HCT116 (cell line): ENCODE measurements at regions not wholly inside any gene's neighbourhood (a gene's known extent, or its start where the extent isn't known, plus 50 kb on each side); places are given as distances from the start of the nearest gene placed in this dataset.

Experiments
- ATAC-seq: fragments of 200-7000 bp; cut with Tn5 transposase; 2 replicates; pipeline ENCODE4 v1.9.1; 2020; ENCODE audit warnings: mild to moderate bottlenecking, moderate library complexity
- BruUV-seq: library from RNA; stranded (reverse); fragments of 400-500 nt; replicated peaks from 2 replicates; lab custom pipeline; 2021; lab: Mats Ljungman, UMichigan
- CTCF ChIA-PET: fragments of 300-600 bp; sonication (Branson Sonifier 250); formaldehyde crosslinking; loops from one replicate; lab custom pipeline; 2021; ENCODE audit warnings: antibody characterized with exemption; lab: Charles Lee
- POLR2A ChIA-PET: fragments of 300-600, 350-600 bp; sonication (Branson Sonifier 250); formaldehyde crosslinking; loops from one replicate; lab custom pipeline; 2021; ENCODE audit warnings: antibody characterized with exemption; lab: Charles Lee
- RAD21 ChIA-PET, 2 experiments: fragments of 300-600 bp; sonication (Branson Sonifier 250); formaldehyde crosslinking; loops; one replicate each; lab custom pipeline; 2023; ENCODE audit warnings: low total read pairs in 2 of 2; ENCODE audit not compliant: uncharacterized antibody in 2 of 2, unreplicated experiment in 2 of 2, low non-redundant PET in 1 of 2; lab: Charles Lee
- DNase-seq: peaks from one replicate; pipeline ENCODE4 v3.0.0-alpha.2; 2010; ENCODE audit warnings: low read depth, low spot score
- H2AFZ ChIP-seq: fragments of 200-600 bp; shearing (Covaris generic), sonication (generic); 2 replicates; pipeline ENCODE4 v1.6.1; 2017; ENCODE audit warnings: low read depth, mixed run types, mixed read lengths, antibody characterized with exemption, low read length; ENCODE audit not compliant: poor library complexity, severe bottlenecking
- H3K27ac ChIP-seq: 2 replicates; pipeline ENCODE4 v1.5.1; 2012; ENCODE audit warnings: low read depth, low read length
- H3K27me3 ChIP-seq: fragments of 200-600 bp; sonication (generic); 2 replicates; pipeline ENCODE4 v1.6.1; 2016; ENCODE audit warnings: mixed run types, low read length, mixed read lengths; ENCODE audit not compliant: insufficient read depth
- H3K36me3 ChIP-seq, 2 experiments: fragments of 200-500 bp in 1 of 2; fragments of 200-600 bp in 1 of 2; sonication (Bioruptor generic) in 1 of 2; sonication (generic) in 1 of 2; 2 replicates each; pipeline versions ENCODE4 v1.5.1 to v1.6.1; 2014 to 2016; ENCODE audit warnings: low read length in 2 of 2, inconsistent platforms in 1 of 2, mixed read lengths in 1 of 2, mixed run types in 1 of 2; ENCODE audit not compliant: insufficient read depth in 2 of 2, control insufficient read depth in 1 of 2
- H3K4me1 ChIP-seq, 2 experiments: fragments of 200-600 bp in 1 of 2; sonication (generic) in 1 of 2; 2 replicates each; pipeline versions ENCODE4 v1.5.1 to v1.6.1; 2012 to 2017; ENCODE audit warnings: low read length in 2 of 2, inconsistent platforms in 1 of 2, mild to moderate bottlenecking in 1 of 2, mixed read lengths in 1 of 2, mixed run types in 1 of 2, moderate library complexity in 1 of 2; ENCODE audit not compliant: insufficient read depth in 2 of 2, control insufficient read depth in 1 of 2
- H3K4me2 ChIP-seq: fragments of 200-600 bp; sonication (generic); 2 replicates; pipeline ENCODE4 v1.6.1; 2017; ENCODE audit warnings: mixed run types, low read length, mixed read lengths
- H3K4me3 ChIP-seq, 2 experiments: fragments of 200-600 bp in 1 of 2; sonication (generic) in 1 of 2; replicated peaks in 1 of 2; 2 replicates each; pipeline ENCODE4 v1.5.1; 2011 to 2016; ENCODE audit warnings: low read length in 2 of 2, control low read depth in 1 of 2, low read depth in 1 of 2, mild to moderate bottlenecking in 1 of 2, mixed read lengths in 1 of 2, mixed run types in 1 of 2
- H3K79me2 ChIP-seq: fragments of 200-600 bp; sonication (generic); 2 replicates; pipeline ENCODE4 v1.6.1; 2017; ENCODE audit warnings: mild to moderate bottlenecking, mixed run types, low read length, moderate library complexity, mixed read lengths; ENCODE audit not compliant: insufficient read depth
- H3K9ac ChIP-seq: fragments of 200-600 bp; sonication (generic); 2 replicates; pipeline ENCODE4 v1.6.1; 2016; ENCODE audit warnings: low read length, mixed read lengths
- H3K9me2 ChIP-seq: fragments of 200-600 bp; sonication (generic), shearing (Covaris generic); 2 replicates; pipeline ENCODE4 v1.6.1; 2017; ENCODE audit warnings: mixed run types, mild to moderate bottlenecking, moderate library complexity; ENCODE audit not compliant: insufficient read depth
- H3K9me3 ChIP-seq, 2 experiments: fragments of 200-500 bp in 1 of 2; fragments of 200-600 bp in 1 of 2; sonication (Bioruptor generic) in 1 of 2; sonication (generic) in 1 of 2; 2 replicates each; pipeline ENCODE4 v1.6.1; 2014 to 2017; ENCODE audit warnings: low read length in 2 of 2, mixed read lengths in 2 of 2, inconsistent platforms in 1 of 2, low read depth in 1 of 2, mild to moderate bottlenecking in 1 of 2, mixed run types in 1 of 2, moderate library complexity in 1 of 2; ENCODE audit not compliant: control insufficient read depth in 1 of 2, insufficient read depth in 1 of 2
- H4K20me1 ChIP-seq: fragments of 200-600 bp; sonication (generic), shearing (Covaris generic); 2 replicates; pipeline ENCODE4 v1.6.1; 2017; ENCODE audit warnings: mixed run types, mild to moderate bottlenecking, moderate library complexity; ENCODE audit not compliant: insufficient read depth
- ATF3 ChIP-seq: IDR thresholded peaks from 2 replicates; pipeline ENCODE4 v1.6.1; 2012
- CBX3 ChIP-seq: IDR thresholded peaks from 2 replicates; pipeline ENCODE4 v1.6.1; 2012; ENCODE audit warnings: low read depth
- CEBPB ChIP-seq: IDR thresholded peaks from 2 replicates; pipeline ENCODE4 v1.6.1; 2012; ENCODE audit warnings: low read depth
- CTCF ChIP-seq, 3 experiments: fragments of 200-600 bp in 1 of 3; sonication (generic) in 1 of 3; IDR thresholded peaks in 2 of 3; conservative IDR thresholded peaks in 1 of 3; 2 replicates each; pipeline ENCODE4 v1.5.1; 2012 to 2017; ENCODE audit warnings: low read depth in 2 of 3, low read length in 2 of 3, antibody characterized with exemption in 1 of 3, borderline replicate concordance in 1 of 3, control low read depth in 1 of 3, mild to moderate bottlenecking in 1 of 3, mixed read lengths in 1 of 3, mixed run types in 1 of 3, moderate library complexity in 1 of 3; ENCODE audit not compliant: insufficient read depth in 1 of 3
- EGR1 ChIP-seq: IDR thresholded peaks from 2 replicates; pipeline ENCODE4 v1.6.1; 2012; ENCODE audit warnings: low read depth
- EZH2phosphoT487 ChIP-seq: fragments of 200-600 bp; IDR thresholded peaks from 2 replicates; pipeline ENCODE4 v1.6.1; 2018; ENCODE audit warnings: antibody characterized with exemption, borderline replicate concordance
- FOSL1 ChIP-seq: IDR thresholded peaks from 2 replicates; pipeline ENCODE4 v1.6.1; 2012; ENCODE audit warnings: low read depth
- JUND ChIP-seq: IDR thresholded peaks from 2 replicates; pipeline ENCODE4 v1.6.1; 2012
- POLR2A ChIP-seq: IDR thresholded peaks from 2 replicates; pipeline ENCODE4 v1.7.0; 2011; ENCODE audit warnings: borderline replicate concordance; ENCODE audit not compliant: insufficient read depth, insufficient read length; ENCODE audit errors: extremely low read depth
- POLR2AphosphoS5 ChIP-seq: IDR thresholded peaks from 2 replicates; pipeline ENCODE4 v1.6.1; 2011; ENCODE audit warnings: mild to moderate bottlenecking, low read depth, low read length, moderate library complexity
- RAD21 ChIP-seq: IDR thresholded peaks from 2 replicates; pipeline ENCODE4 v1.6.1; 2012; ENCODE audit warnings: low read depth, mild to moderate bottlenecking
- SIN3A ChIP-seq: IDR thresholded peaks from 2 replicates; pipeline ENCODE4 v1.6.1; 2012; ENCODE audit warnings: low read depth
- SP1 ChIP-seq: IDR thresholded peaks from 2 replicates; pipeline ENCODE4 v1.6.1; 2012; ENCODE audit warnings: low read depth
- YY1 ChIP-seq: IDR thresholded peaks from 2 replicates; pipeline ENCODE4 v1.6.1; 2011; ENCODE audit warnings: low read length, low read depth, moderate library complexity, mild to moderate bottlenecking; ENCODE audit not compliant: insufficient replicate concordance; ENCODE audit errors: extremely low read depth
- ZBTB33 ChIP-seq: IDR thresholded peaks from 2 replicates; pipeline ENCODE4 v1.6.1; 2011; ENCODE audit warnings: mild to moderate bottlenecking, low read length, moderate library complexity; ENCODE audit not compliant: insufficient replicate concordance; ENCODE audit errors: extremely low read depth
- ZFX ChIP-seq: fragments of 450-650 bp; IDR thresholded peaks from 2 replicates; pipeline ENCODE4 v1.6.1; 2017
- intact Hi-C: fragments of 100-400 bp; cut with micrococcal nuclease; formaldehyde crosslinking; loops from 2 replicates; pipeline ENCODE4 v1.10.0; 2022
- TF ChIP-seq, protein P1 (sequence below): IDR thresholded peaks from 2 replicates; pipeline ENCODE4 v1.6.1; 2012

GRCh38 chr2:67169417-67170140, 227.6 kb upstream of the ETAA1 start:
- intact Hi-C loops = no loop called here
- Histone ChIP-seq H3K4me2 (no peak overlapping the region), H3K27me3 (no peaks in the 10 kb centered on the region), H2AFZ (no peak overlapping the region), H4K20me1 (no peaks in the 10 kb centered on the region), H3K9me3 (no peaks in the 10 kb centered on the region), H3K4me3 (no peak overlapping the region), H3K9me2 (no peaks in the 10 kb centered on the region), H3K4me1 (no peaks in the 10 kb centered on the region), H3K36me3 (no peaks in the 10 kb centered on the region), H3K27ac (no peak overlapping the region), H3K9ac (no peak overlapping the region), H3K79me2 (no peaks in the 10 kb centered on the region)
- no peak for TF ChIP-seq EZH2phosphoT487
- no peak for TF ChIP-seq SIN3A
- no peak for TF ChIP-seq CEBPB
- no peak for TF ChIP-seq SP1
- TF ChIP-seq ATF3 = no peak
- no peak for TF ChIP-seq RAD21
- TF ChIP-seq EGR1 = no peak
- no peak for TF ChIP-seq CBX3
- no peak for TF ChIP-seq YY1
- no peak for TF ChIP-seq POLR2AphosphoS5
- TF ChIP-seq ZFX = no peak
- no peak for TF ChIP-seq ZBTB33
- TF ChIP-seq FOSL1 = no peak
- TF ChIP-seq, protein P1, sequence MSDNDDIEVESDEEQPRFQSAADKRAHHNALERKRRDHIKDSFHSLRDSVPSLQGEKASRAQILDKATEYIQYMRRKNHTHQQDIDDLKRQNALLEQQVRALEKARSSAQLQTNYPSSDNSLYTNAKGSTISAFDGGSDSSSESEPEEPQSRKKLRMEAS = no peak
- TF ChIP-seq CTCF (IDR thresholded peaks at IDR 0.05 in 2 of 3, conservative IDR thresholded peaks at IDR 0.05 in 1 of 3; ENCODE audit: borderline replicate concordance in 1 of 3, insufficient read depth in 1 of 3, low read depth in 2 of 3, low read length in 2 of 3) = no peak
- TF ChIP-seq JUND = no peak
- TF ChIP-seq POLR2A = no peak
- BruUV-seq = no TSS peak
- no peak for ATAC-seq
- CTCF ChIA-PET = no interaction called here
- POLR2A ChIA-PET = no interaction called here
- RAD21 ChIA-PET = no interaction called here
- no peak for DNase-seq
